ENCODE measurements at regions not wholly inside any gene's neighbourhood (a gene's known extent, or its start where the extent isn't known, plus 50 kb on each side); places are given as distances from the start of the nearest gene placed in this dataset.

DNA sequence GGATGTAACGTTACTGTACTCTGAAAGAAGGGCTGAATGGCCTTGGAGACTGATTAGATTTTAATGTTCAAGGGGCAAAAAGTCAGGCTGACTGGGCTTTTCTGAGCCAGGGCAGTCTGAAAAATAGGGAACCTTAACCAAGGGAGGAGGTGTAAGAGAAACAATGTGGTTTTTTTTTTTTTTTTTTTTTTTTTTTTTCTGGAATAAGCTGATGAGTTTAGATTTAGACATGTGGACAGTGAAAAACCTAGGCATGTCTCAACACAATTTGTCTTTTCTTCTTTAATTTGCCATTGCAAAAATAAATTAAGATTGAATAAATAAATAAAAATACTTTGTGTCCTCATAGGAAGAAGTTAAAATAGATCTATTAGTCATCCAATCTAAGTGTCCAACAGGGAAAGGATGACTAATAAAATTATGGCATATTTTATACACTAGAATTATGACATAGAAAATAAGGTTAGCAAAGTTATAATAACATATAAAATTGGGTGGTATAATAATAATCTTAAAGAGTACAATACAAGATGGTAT lies 237.6 kb upstream of the TRIB2 start:
- TF ChIP-seq, protein P1, sequence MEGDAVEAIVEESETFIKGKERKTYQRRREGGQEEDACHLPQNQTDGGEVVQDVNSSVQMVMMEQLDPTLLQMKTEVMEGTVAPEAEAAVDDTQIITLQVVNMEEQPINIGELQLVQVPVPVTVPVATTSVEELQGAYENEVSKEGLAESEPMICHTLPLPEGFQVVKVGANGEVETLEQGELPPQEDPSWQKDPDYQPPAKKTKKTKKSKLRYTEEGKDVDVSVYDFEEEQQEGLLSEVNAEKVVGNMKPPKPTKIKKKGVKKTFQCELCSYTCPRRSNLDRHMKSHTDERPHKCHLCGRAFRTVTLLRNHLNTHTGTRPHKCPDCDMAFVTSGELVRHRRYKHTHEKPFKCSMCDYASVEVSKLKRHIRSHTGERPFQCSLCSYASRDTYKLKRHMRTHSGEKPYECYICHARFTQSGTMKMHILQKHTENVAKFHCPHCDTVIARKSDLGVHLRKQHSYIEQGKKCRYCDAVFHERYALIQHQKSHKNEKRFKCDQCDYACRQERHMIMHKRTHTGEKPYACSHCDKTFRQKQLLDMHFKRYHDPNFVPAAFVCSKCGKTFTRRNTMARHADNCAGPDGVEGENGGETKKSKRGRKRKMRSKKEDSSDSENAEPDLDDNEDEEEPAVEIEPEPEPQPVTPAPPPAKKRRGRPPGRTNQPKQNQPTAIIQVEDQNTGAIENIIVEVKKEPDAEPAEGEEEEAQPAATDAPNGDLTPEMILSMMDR (IDR thresholded peaks at IDR 0.05), result no peak
- TF ChIP-seq POLR2A (IDR thresholded peaks at IDR 0.05) (no peak), EP300 (IDR thresholded peaks at IDR 0.05) (no peak), POLR2AphosphoS5 (IDR thresholded peaks at IDR 0.05) (no peak)
